ENCODE measurements at regions not wholly inside any gene's neighbourhood (a gene's known extent, or its start where the extent isn't known, plus 50 kb on each side); places are given as distances from the start of the nearest gene placed in this dataset.

DNA sequence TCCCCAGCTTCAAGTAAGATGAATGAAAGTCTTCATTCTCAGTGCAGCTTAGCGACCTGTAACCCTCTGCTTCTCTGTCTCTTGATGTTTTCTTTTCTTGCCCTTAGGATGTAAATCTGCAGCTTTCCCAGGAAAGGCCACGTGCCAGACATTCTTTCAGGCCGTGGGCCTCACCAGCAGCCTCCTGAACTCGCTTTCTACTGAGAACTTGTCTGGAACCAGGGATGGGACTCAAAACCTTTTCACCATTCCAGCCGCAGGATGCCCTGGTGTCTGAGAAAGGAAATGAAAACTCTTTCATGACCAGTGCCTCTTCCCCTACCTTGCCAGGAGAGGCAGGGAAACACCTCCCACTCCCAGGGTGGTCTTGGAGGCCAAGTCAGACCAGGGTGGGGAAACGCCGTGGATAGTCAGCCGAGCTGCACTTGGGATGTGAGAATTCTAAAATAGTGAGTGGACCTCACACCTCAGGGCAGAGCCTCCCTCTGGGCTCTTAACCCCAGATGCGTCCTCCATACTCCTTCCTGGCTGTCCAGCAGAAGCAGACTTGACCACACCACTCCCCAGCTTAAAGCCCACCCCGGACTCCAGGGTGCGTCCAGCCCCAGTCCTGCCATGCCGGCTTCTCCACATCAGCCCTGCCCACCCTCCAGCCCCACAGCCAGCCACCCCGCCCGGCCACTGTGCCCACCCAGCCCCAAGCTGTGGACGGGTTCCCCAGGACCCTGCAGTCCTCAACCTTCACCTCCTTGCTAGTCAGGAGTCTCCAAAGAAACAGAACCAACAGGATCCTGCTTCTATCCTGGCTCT lies 115.5 kb downstream of the TWIST2 start:
- 0 out of 22 replicates have a peak, but pooled peaks cover 0 to 4% (median 0%) of the 10 kb centered on the region in 11 experiments for H3K27me3 ChIP-seq
- no peak overlapping the region for H3K4me3 ChIP-seq
- H3K4me2 ChIP-seq = no peak overlapping the region
- no peaks in the 10 kb centered on the region for H3K36me3 ChIP-seq
- no peak for TF ChIP-seq Cebpa-rat (IDR thresholded peaks at IDR 0.05)
- no peaks in the 10 kb centered on the region for H4K20me1 ChIP-seq
- no peak overlapping the region for H3K9ac ChIP-seq
- no peak overlapping the region for H3K27ac ChIP-seq
- H3K9me3 ChIP-seq (replicated peaks in 1 of 11) = peaks cover 6 to 37% (median 19%) of the 10 kb centered on the region in 11 experiments; a peak in 20 of 22 replicates
- H3K4me1 ChIP-seq = peaks cover 0 to 4% (median 0%) of the 10 kb centered on the region in 10 experiments; a peak in 1 of 20 replicates

GRCh38 chr2:238963971-238964328 lies 116.1 kb downstream of the TWIST2 start:
- no peaks in the 10 kb centered on the region for H3K36me3 ChIP-seq
- H3K4me2 ChIP-seq = no peak overlapping the region
- H3K4me3 ChIP-seq = no peak overlapping the region
- no peak for TF ChIP-seq Cebpa-rat (IDR thresholded peaks at IDR 0.05)
- H3K27me3 ChIP-seq = 0 out of 22 replicates have a peak, but pooled peaks cover 0 to 4% (median 0%) of the 10 kb centered on the region in 11 experiments
- H3K9ac ChIP-seq = no peak overlapping the region
- no peak overlapping the region for H3K27ac ChIP-seq
- H3K4me1 ChIP-seq = peaks cover 0 to 4% (median 0%) of the 10 kb centered on the region in 10 experiments; a peak in 1 of 20 replicates
- H3K9me3 ChIP-seq (replicated peaks in 1 of 11) = peaks cover 6 to 37% (median 19%) of the 10 kb centered on the region in 11 experiments; a peak in 20 of 22 replicates
- H4K20me1 ChIP-seq = no peaks in the 10 kb centered on the region

DNA sequence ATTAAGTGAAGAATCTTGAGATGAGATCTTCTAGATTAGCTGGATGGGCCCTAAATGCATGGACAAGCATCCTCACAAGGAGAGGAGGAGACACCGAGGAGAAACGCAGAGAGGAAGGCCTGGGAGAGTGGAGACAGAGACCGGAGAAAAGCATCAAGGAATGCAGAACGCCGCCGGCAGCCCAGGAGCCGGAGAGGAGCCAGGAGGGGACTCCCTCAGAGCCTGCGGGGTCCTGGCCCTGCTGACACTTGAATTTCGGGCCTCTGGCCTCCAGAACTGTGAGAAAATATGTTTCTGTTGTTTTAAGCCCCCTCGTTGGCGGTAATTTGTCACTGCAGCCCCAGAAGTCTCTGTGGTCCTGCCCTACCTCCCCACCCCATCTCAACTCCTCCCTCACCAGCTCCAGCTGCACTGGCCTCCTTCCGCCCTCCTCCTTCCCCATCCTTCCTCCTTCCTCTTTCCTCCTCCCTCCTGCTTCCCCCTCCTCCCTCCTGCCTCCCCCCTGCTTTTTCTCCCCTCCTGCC lies 116.7 kb downstream of the TWIST2 start:
- no peak overlapping the region for H3K9ac ChIP-seq
- no peak for TF ChIP-seq Cebpa-rat (IDR thresholded peaks at IDR 0.05)
- no peak overlapping the region for H3K4me3 ChIP-seq
- peaks cover 0 to 4% (median 0%) of the 10 kb centered on the region in 10 experiments; a peak in 1 of 20 replicates for H3K4me1 ChIP-seq
- 0 out of 22 replicates have a peak, but pooled peaks cover 0 to 4% (median 0%) of the 10 kb centered on the region in 11 experiments for H3K27me3 ChIP-seq
- peak overlapping the region in 1 of 11 experiments; percentile 26; a peak in 1 of 22 replicates for H3K4me2 ChIP-seq
- H3K9me3 ChIP-seq (replicated peaks in 1 of 11) = peaks cover 4 to 34% (median 18%) of the 10 kb centered on the region in 11 experiments; a peak in 20 of 22 replicates
- no peaks in the 10 kb centered on the region for H4K20me1 ChIP-seq
- H3K27ac ChIP-seq = no peak overlapping the region
- H3K36me3 ChIP-seq = no peaks in the 10 kb centered on the region

- H3K4me2 ChIP-seq = no peak overlapping the region
- no peak for TF ChIP-seq Cebpa-rat (IDR thresholded peaks at IDR 0.05)
- no peak overlapping the region for H3K9ac ChIP-seq
- no peak overlapping the region for H3K4me3 ChIP-seq
- H3K9me3 ChIP-seq (replicated peaks in 1 of 11) = peaks cover 2 to 25% (median 9%) of the 10 kb centered on the region in 11 experiments; a peak in 19 of 22 replicates
- 0 out of 22 replicates have a peak overlapping the region, but pooled peaks of 1 of the 11 experiments have one; percentile 15 for H3K27ac ChIP-seq
- H3K36me3 ChIP-seq = no peaks in the 10 kb centered on the region
- no peaks in the 10 kb centered on the region; a peak in 1 of 22 replicates for H4K20me1 ChIP-seq
- H3K27me3 ChIP-seq = 0 out of 22 replicates have a peak, but pooled peaks cover 0 to 4% (median 0%) of the 10 kb centered on the region in 11 experiments
- peaks cover 0 to 4% (median 0%) of the 10 kb centered on the region in 10 experiments; a peak in 1 of 20 replicates for H3K4me1 ChIP-seq
These were observed 117.6 kb downstream of the TWIST2 start for GRCh38 chr2:238965371-238966071.

DNA sequence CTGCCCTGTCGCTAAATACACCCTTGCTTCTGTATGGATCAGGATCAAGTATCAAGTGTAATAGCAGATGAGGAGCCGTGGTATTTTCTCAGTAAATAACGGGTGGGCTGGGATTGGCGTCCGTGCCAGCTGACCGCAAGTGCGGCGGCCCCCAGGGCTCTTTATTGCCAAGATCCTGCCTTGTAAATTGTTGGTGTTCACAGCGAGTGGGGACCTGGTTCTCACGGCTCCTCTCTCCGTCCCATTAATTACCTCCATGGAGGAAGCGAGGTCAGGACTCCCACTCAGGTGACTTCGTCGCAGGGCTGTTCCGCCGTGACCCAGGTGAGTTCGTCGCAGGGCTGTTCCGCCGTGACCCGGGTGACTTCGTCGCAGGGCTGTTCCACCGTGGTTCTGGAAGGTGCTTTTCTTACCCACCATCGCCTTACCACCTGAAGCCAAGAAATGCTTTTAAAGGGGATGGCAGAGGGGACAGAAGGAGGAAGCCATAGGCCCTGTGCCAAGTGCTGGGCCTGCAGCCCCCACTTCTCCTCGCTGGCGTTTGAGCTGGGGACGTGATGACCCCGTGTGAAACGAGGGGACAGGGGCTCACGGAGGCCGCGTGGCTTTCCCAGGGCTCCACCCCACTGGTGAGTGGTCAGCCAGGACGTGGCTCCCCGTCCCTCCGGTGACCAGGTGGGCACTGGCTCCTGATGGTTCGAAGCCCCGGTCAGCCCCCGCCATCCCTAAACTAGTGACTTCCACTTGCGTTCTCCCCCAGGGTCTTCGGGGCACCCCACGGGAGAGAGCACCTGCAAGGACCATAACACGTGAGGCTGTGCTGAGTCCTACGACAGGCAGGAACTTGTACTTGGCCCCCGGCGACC lies 118.4 kb downstream of the TWIST2 start:
- Histone ChIP-seq H3K4me3 (no peak overlapping the region), H3K9ac (no peak overlapping the region), H3K27me3 (0 out of 22 replicates have a peak, but pooled peaks cover 0 to 4% (median 0%) of the 10 kb centered on the region in 11 experiments), H3K36me3 (no peaks in the 10 kb centered on the region), H4K20me1 (no peaks in the 10 kb centered on the region; a peak in 1 of 22 replicates), H3K9me3 (replicated peaks in 1 of 11) (peaks cover 0 to 17% (median 1%) of the 10 kb centered on the region in 11 experiments; a peak in 9 of 22 replicates), H3K4me2 (no peak overlapping the region), H3K4me1 (peaks cover 0 to 5% (median 0%) of the 10 kb centered on the region in 10 experiments; a peak in 1 of 20 replicates), H3K27ac (0 out of 22 replicates have a peak overlapping the region, but pooled peaks of 1 of the 11 experiments have one; percentile 15)
- TF ChIP-seq Cebpa-rat (IDR thresholded peaks at IDR 0.05) = no peak

DNA sequence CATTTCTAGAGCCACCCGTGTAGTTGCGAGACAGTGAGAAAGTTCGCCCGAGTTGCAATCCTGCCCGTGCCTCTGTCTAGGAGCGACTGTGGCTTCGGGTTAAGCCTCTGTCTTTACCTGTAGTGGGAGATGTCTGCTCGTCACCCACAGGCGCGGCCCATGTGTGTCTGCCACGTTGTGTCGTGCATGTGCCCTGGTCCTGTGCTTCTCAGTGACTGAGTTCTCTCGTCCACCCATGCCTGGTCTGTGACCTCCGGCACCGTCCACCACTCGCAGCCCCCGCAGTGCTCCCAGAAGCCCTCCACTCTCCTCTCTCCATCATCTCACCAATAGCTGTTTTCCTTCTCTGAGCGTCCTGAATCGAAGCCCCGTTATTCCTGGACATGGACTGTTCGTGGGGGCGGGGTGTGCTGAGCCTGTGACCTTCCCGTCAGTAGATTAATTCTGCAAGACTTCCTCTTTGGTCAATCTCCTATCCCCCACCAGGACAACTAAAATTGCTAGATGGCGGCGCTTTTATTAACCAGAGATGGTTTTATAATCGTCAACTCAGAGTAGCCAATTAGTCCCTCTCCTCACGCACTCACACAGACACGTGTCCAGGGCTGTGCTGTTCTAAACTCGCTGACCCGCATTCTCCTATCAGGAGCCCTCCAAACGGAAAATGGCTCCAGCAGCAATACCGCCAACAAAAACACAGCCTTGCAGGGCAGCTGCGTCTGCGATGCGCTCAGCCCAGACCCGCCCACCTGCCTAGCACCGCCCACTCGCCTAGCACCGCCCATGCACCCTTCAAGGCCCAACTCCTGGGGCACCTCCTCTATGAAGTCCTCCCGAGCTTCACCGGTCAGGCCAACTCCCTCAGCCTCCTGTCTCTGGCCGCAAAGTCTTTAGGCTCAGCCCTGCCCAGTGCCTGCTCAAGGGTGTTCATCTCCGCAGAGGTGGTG lies 119.4 kb downstream of the TWIST2 start:
- Histone ChIP-seq H3K27ac (no peak overlapping the region), H3K4me3 (no peak overlapping the region), H3K9me3 (replicated peaks in 1 of 11) (peaks cover 0 to 15% (median 0%) of the 10 kb centered on the region in 11 experiments; a peak in 4 of 22 replicates), H3K4me1 (peaks cover 0 to 5% (median 0%) of the 10 kb centered on the region in 10 experiments; a peak in 1 of 20 replicates), H3K27me3 (0 out of 22 replicates have a peak, but pooled peaks cover 0 to 4% (median 0%) of the 10 kb centered on the region in 11 experiments), H4K20me1 (no peaks in the 10 kb centered on the region; a peak in 1 of 22 replicates), H3K9ac (no peak overlapping the region), H3K36me3 (no peaks in the 10 kb centered on the region), H3K4me2 (no peak overlapping the region)
- TF ChIP-seq Cebpa-rat (IDR thresholded peaks at IDR 0.05) = no peak

GRCh38 chr2:238967978-238968360 lies 120.1 kb downstream of the TWIST2 start:
- Histone ChIP-seq H3K36me3 (no peaks in the 10 kb centered on the region), H3K27ac (no peak overlapping the region), H3K9me3 (replicated peaks in 1 of 11) (peaks cover 0 to 15% (median 0%) of the 10 kb centered on the region in 11 experiments; a peak in 4 of 22 replicates), H3K4me3 (no peak overlapping the region), H3K9ac (no peak overlapping the region), H3K4me2 (no peak overlapping the region), H3K4me1 (peaks cover 0 to 5% (median 0%) of the 10 kb centered on the region in 10 experiments; a peak in 1 of 20 replicates), H4K20me1 (no peaks in the 10 kb centered on the region; a peak in 1 of 22 replicates), H3K27me3 (0 out of 22 replicates have a peak, but pooled peaks cover 0 to 4% (median 0%) of the 10 kb centered on the region in 11 experiments)
- TF ChIP-seq Cebpa-rat (IDR thresholded peaks at IDR 0.05) = no peak

All from BLaER1 treated with 17β-estradiol and CSF1 and Interleukin-3, amounts not matched to agents 10 nM and 100 nM (cell line).